NCI-H1930 (cell line): ENCODE measurements at regions not wholly inside any gene's neighbourhood (a gene's known extent, or its start where the extent isn't known, plus 50 kb on each side); places are given as distances from the start of the nearest gene placed in this dataset.
"Not testable (repeated sequence)": the region's sequence is repeated elsewhere in the genome, so short reads cannot be mapped to it uniquely, and the experiment has no call there.

Source experiments
- DNase-seq, 2 experiments: peaks; one replicate each; lab custom pipeline; 2025; lab: John Stamatoyannopoulos, UW

DNA sequence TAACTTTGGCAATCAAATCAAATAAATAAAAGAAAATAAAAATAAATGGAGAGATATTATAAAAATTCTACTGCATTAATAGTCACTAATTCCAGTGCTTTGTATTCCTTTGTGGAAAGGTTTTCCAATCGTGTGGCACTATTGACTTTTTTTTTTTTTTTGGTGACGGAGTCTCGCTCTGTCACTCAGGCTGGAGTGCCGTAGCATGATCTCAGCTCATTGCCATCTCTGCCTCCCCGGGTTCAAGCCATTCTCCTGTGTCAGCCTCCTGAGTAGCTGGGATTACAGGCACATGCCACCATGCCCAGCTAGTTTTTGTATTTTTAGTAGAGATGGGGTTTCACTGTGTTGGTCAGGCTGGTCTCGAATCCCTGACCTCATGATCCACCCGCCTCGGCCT lies 122.3 kb downstream of the HS3ST3B1 start:
- not testable (repeated sequence) for DNase-seq

DNA sequence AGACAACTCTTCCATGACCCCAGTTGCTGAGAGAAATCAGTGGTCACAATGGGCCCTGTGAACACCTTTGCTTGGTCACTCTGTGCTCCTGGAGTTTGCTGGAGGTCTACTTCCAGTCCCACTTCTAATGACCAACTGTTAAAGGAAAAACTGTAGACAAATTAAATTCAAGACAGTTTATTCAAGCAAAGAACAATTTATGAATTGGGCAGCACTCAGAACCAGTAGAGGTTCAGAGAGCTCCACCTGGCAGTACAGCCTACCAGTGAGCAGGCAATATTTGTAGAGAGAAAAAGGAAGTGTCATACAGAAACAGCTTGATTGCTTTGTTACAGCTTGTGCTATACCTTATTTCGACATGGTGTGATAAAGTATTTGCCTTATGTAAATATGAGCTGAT lies 116.5 kb downstream of the HS3ST3B1 start:
- no peak for DNase-seq

DNA sequence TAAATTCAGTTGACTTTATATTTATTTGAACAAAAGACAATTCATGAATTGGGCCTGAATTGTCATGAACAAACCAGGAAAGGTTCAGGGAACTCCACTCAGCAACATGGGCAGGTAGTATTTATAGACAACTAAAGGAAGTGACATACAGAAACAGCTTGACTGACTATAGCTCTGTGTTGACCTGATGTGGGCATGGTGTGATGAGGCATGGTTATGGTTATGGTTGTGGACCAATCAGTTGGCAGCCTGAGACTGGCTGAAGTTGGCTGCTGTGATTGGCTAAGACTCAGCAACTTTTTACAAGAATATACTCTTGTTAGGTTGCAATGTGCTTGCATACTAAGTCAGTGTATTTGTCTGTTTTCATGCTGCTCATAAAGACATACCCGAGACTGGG lies 108.4 kb downstream of the HS3ST3B1 start:
- no peak for DNase-seq

DNA sequence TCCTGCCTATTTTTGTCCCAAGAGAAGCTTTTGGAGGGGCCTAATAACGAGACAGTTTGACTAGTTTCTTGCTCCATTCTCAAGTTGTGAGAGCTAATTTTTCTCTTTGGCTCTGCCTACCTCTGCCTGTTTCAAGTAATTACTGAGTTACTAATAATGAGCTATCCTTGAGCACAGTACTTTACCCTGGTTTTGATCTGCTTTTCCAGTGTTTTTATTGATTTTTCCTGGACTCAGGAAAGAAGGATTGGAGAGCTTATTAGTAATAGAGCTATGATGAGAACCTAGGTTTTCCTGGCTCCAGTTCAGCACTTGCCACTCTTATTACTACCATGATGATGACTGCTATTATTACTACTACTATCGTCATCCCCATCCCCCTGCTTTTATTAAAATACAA lies 106.7 kb downstream of the HS3ST3B1 start:
- no peak for DNase-seq

DNA sequence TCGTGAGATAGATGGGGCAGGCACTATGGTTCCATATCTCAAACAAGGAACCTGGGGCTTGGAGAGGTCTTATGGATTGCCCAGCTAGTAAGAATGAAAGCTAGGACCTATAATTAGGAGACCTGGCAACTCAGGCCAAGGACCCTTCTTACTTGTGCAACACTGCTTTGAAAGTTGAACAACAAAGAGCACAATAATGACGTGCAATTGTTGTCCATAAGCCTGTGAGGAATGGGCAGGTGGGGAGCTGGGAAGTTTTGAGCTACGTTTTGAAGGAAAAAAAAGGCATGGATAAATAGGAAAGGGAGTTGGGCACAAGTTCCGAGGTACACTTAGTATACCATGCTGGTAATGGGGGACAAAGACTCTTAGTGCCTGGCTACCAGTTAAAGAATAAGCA lies 104.3 kb downstream of the HS3ST3B1 start:
- no peak for DNase-seq
